ENCODE measurements at regions not wholly inside any gene's neighbourhood (a gene's known extent, or its start where the extent isn't known, plus 50 kb on each side); places are given as distances from the start of the nearest gene placed in this dataset.

DNA sequence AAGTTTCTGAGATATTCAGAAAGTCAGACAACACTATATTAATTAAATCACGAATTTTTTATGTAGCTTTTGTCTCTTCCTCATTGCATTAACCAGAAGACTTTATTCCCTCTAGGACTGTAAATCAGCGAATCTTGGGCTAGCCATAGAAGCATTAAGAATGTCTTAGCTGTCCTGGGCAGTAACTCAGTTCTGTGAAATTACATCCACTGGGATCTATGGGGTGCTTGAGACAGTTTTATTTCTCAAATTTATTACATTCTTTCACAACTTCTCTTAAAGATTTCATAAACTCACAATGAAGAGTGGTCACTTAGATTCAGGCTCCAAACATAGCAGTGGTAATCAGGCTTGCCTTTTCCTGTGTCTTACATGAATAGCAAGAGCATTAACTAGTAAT, 1153.4 kb downstream of the CDH8 start:
- WGBS, 2 experiments (ENCODE audit: low coverage in 1 of 2, low lambda C conversion rate in 2 of 2, missing lambda C conversion rate in 2 of 2) = 0 to 1% methylated on average over 2 of the region's 2 CpGs
- Histone ChIP-seq H4K20me1 (ENCODE audit: insufficient read depth) (no peaks in the 10 kb centered on the region), H3K27me3 (replicated peaks; ENCODE audit: insufficient read depth) (no peaks in the 10 kb centered on the region), H3K4me2 (ENCODE audit: unreplicated experiment) (no peak overlapping the region), H3K36me3 (ENCODE audit: low read depth) (no peaks in the 10 kb centered on the region), H2AFZ (no peak overlapping the region), H3K9me2 (ENCODE audit: insufficient read depth) (no peaks in the 10 kb centered on the region), H3K9ac (no peak overlapping the region), H3F3A (ENCODE audit: insufficient read depth) (no peaks in the 10 kb centered on the region), H3K4me1 (ENCODE audit: insufficient read depth) (no peaks in the 10 kb centered on the region), H3K79me2 (ENCODE audit: insufficient read depth) (no peaks in the 10 kb centered on the region), H3K27ac (no peak overlapping the region), H3K9me3 (ENCODE audit: low read depth) (no peaks in the 10 kb centered on the region), H3K4me3 (no peak overlapping the region)
- in situ Hi-C loops (cut with MboI) = no loop called here
- TF ChIP-seq EZH2 (IDR thresholded peaks at IDR 0.05; ENCODE audit: insufficient read depth, poor library complexity, severe bottlenecking) = no peak
- TF ChIP-seq EZH2phosphoT487 (IDR thresholded peaks at IDR 0.05; ENCODE audit: insufficient read depth, low read depth) = no peak
- DNase-seq = no peak

DNA sequence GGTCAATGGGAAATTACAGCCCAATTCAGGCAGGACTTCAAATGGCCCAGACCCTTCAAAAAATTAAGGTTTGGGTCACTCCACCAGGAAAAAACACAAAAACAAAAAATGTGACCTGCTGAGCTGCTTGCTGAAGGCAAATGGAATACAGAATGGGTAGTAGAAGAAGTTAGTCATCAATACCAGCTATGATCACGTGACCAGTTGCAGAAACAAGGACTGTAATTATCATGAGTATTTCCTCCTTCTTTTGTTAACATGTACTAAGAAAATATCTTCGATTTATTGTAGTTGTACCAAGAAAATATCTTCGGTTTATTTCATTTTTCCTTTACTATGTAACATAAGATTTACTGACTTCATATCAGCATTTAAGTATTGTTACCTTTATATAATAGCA, 1183.6 kb downstream of the CDH8 start:
- no peaks in the 10 kb centered on the region for H3K4me1 ChIP-seq (ENCODE audit: insufficient read depth)
- H3K79me2 ChIP-seq (ENCODE audit: insufficient read depth) = no peaks in the 10 kb centered on the region
- WGBS, 2 experiments (ENCODE audit: low coverage in 1 of 2, low lambda C conversion rate in 2 of 2, missing lambda C conversion rate in 2 of 2) = 19 to 23% methylated on average over 3 of the region's 3 CpGs
- H2AFZ ChIP-seq = no peak overlapping the region
- no peaks in the 10 kb centered on the region for H4K20me1 ChIP-seq (ENCODE audit: insufficient read depth)
- no peak overlapping the region for H3K27ac ChIP-seq
- no peak overlapping the region for H3K4me2 ChIP-seq (ENCODE audit: unreplicated experiment)
- in situ Hi-C loops (cut with MboI) = no loop called here
- TF ChIP-seq EZH2 (IDR thresholded peaks at IDR 0.05; ENCODE audit: insufficient read depth, poor library complexity, severe bottlenecking) (no peak), EZH2phosphoT487 (IDR thresholded peaks at IDR 0.05; ENCODE audit: insufficient read depth, low read depth) (no peak)
- H3K9ac ChIP-seq = no peak overlapping the region
- no peaks in the 10 kb centered on the region for H3K36me3 ChIP-seq (ENCODE audit: low read depth)
- no peaks in the 10 kb centered on the region for H3K9me2 ChIP-seq (ENCODE audit: insufficient read depth)
- H3F3A ChIP-seq (ENCODE audit: insufficient read depth) = no peaks in the 10 kb centered on the region
- no peaks in the 10 kb centered on the region for H3K27me3 ChIP-seq (replicated peaks; ENCODE audit: insufficient read depth)
- no peaks in the 10 kb centered on the region for H3K9me3 ChIP-seq (ENCODE audit: low read depth)
- no peak for DNase-seq
- no peak overlapping the region for H3K4me3 ChIP-seq

DNA sequence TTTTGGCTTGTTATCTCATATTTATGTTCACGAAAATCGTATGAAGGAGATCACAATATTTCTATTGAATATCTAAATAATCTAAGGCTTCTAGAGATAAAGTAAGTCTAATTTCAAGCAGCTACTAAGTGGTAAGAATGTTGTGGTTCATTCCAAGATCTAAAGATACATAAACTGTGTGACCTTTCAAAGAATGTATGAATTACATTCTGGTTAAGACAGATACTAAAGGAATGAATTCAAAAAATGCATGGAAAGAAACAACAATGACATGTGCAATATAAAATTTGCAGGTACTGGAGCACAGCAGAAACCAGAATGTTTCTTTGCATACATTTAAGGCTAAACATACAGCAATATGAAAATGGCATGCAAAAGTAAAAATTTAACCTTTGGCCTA, 1214.6 kb downstream of the CDH8 start:
- TF ChIP-seq EZH2phosphoT487 (IDR thresholded peaks at IDR 0.05; ENCODE audit: insufficient read depth, low read depth) = no peak
- H3K27me3 ChIP-seq (replicated peaks; ENCODE audit: insufficient read depth) = no peaks in the 10 kb centered on the region
- in situ Hi-C loops (cut with MboI) = no loop called here
- no peak overlapping the region for H3K9ac ChIP-seq
- H3K4me1 ChIP-seq (ENCODE audit: insufficient read depth) = no peaks in the 10 kb centered on the region
- H3K36me3 ChIP-seq (ENCODE audit: low read depth) = no peaks in the 10 kb centered on the region
- H2AFZ ChIP-seq = no peak overlapping the region
- no peak overlapping the region for H3K27ac ChIP-seq
- H3F3A ChIP-seq (ENCODE audit: insufficient read depth) = no peaks in the 10 kb centered on the region
- no peak for DNase-seq
- H3K9me2 ChIP-seq (ENCODE audit: insufficient read depth) = no peaks in the 10 kb centered on the region
- no peak overlapping the region for H3K4me3 ChIP-seq
- no peaks in the 10 kb centered on the region for H4K20me1 ChIP-seq (ENCODE audit: insufficient read depth)
- no peaks in the 10 kb centered on the region for H3K9me3 ChIP-seq (ENCODE audit: low read depth)
- H3K79me2 ChIP-seq (ENCODE audit: insufficient read depth) = no peaks in the 10 kb centered on the region
- 20 to 26% methylated on average over 2 of the region's 2 CpGs for WGBS, 2 experiments (ENCODE audit: low coverage in 1 of 2, low lambda C conversion rate in 2 of 2, missing lambda C conversion rate in 2 of 2)
- H3K4me2 ChIP-seq (ENCODE audit: unreplicated experiment) = no peak overlapping the region

DNA sequence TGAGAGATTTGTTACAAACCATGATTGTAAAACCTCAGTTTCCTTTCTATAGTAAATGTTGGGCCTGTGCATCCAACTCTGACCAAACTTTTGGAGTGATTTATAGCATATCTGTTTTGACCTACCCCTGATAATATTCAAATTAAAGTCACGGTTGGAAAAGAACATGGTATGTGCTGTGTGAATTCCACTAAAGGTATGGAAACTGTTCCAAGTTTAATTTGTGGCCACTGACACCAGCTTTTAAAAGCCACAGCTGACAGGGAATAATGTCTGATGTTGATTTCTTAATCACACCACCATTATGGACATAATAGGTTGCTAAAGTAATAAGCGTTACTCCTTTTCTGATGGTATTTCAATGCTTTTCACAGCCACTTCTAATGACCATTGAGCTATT, 1215.9 kb downstream of the CDH8 start:
- Histone ChIP-seq H3K4me3 (no peak overlapping the region), H3K4me2 (ENCODE audit: unreplicated experiment) (no peak overlapping the region), H4K20me1 (ENCODE audit: insufficient read depth) (no peaks in the 10 kb centered on the region), H3K9me2 (ENCODE audit: insufficient read depth) (no peaks in the 10 kb centered on the region), H3K27me3 (replicated peaks; ENCODE audit: insufficient read depth) (no peaks in the 10 kb centered on the region), H3K36me3 (ENCODE audit: low read depth) (no peaks in the 10 kb centered on the region), H3K9ac (no peak overlapping the region), H2AFZ (no peak overlapping the region), H3F3A (ENCODE audit: insufficient read depth) (no peaks in the 10 kb centered on the region), H3K79me2 (ENCODE audit: insufficient read depth) (no peaks in the 10 kb centered on the region), H3K9me3 (ENCODE audit: low read depth) (no peaks in the 10 kb centered on the region), H3K4me1 (ENCODE audit: insufficient read depth) (no peaks in the 10 kb centered on the region), H3K27ac (no peak overlapping the region)
- DNase-seq = no peak
- TF ChIP-seq EZH2phosphoT487 (IDR thresholded peaks at IDR 0.05; ENCODE audit: insufficient read depth, low read depth) = no peak
- TF ChIP-seq EZH2 (IDR thresholded peaks at IDR 0.05; ENCODE audit: insufficient read depth, poor library complexity, severe bottlenecking) = no peak
- WGBS, 2 experiments (ENCODE audit: low coverage in 1 of 2, low lambda C conversion rate in 2 of 2, missing lambda C conversion rate in 2 of 2) = 61 to 64% methylated on average over 2 of the region's 2 CpGs
- in situ Hi-C loops (cut with MboI) = no loop called here

DNA sequence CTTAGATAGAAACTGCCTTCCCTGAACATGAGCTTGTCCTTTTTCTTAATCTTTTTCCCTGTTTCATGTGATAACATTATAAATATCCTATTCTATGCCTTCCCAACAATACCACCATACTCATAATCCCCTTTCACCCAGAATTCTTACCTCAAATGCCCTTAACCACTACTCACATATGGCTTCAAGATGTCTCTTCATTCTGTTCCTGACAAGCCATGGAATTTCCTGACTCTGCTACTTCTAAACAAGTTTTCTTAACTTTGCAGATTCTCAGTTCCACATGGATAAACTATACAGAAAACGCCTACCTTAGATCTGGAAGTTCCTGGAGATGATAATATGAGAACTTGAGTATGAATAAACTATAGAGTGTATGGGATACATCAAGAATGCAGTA, 1217.8 kb downstream of the CDH8 start:
- H3K9me3 ChIP-seq (ENCODE audit: low read depth) = no peaks in the 10 kb centered on the region
- H3K4me1 ChIP-seq (ENCODE audit: insufficient read depth) = no peaks in the 10 kb centered on the region
- H3K27ac ChIP-seq = no peak overlapping the region
- H3K9me2 ChIP-seq (ENCODE audit: insufficient read depth) = no peaks in the 10 kb centered on the region
- in situ Hi-C loops (cut with MboI) = no loop called here
- TF ChIP-seq EZH2phosphoT487 (IDR thresholded peaks at IDR 0.05; ENCODE audit: insufficient read depth, low read depth) (no peak), EZH2 (IDR thresholded peaks at IDR 0.05; ENCODE audit: insufficient read depth, poor library complexity, severe bottlenecking) (no peak)
- H2AFZ ChIP-seq = no peak overlapping the region
- H4K20me1 ChIP-seq (ENCODE audit: insufficient read depth) = no peaks in the 10 kb centered on the region
- no peaks in the 10 kb centered on the region for H3F3A ChIP-seq (ENCODE audit: insufficient read depth)
- no peaks in the 10 kb centered on the region for H3K79me2 ChIP-seq (ENCODE audit: insufficient read depth)
- DNase-seq = no peak
- H3K36me3 ChIP-seq (ENCODE audit: low read depth) = no peaks in the 10 kb centered on the region
- no peak overlapping the region for H3K4me2 ChIP-seq (ENCODE audit: unreplicated experiment)
- no peak overlapping the region for H3K4me3 ChIP-seq
- H3K27me3 ChIP-seq (replicated peaks; ENCODE audit: insufficient read depth) = no peaks in the 10 kb centered on the region
- 2 to 4% methylated on average over 1 of the region's 1 CpG for WGBS, 2 experiments (ENCODE audit: low coverage in 1 of 2, low lambda C conversion rate in 2 of 2, missing lambda C conversion rate in 2 of 2)
- H3K9ac ChIP-seq = no peak overlapping the region
